Neural cell (in vitro differentiated cells): ENCODE measurements at regions not wholly inside any gene's neighbourhood (a gene's known extent, or its start where the extent isn't known, plus 50 kb on each side); places are given as distances from the start of the nearest gene placed in this dataset.

Experiments
- H2AFZ ChIP-seq: fragments of 200-600, 300-800 bp; sonication (generic), shearing (Covaris generic); 2 replicates; pipeline ENCODE4 v1.6.0; 2014; ENCODE audit warnings: low read depth, mild to moderate bottlenecking, antibody characterized with exemption, low read length, moderate library complexity
- H3F3A ChIP-seq: fragments of 200-600 bp; shearing (Covaris generic); 2 replicates; pipeline ENCODE4 v1.6.1; 2016; ENCODE audit warnings: mild to moderate bottlenecking, moderate library complexity, mixed read lengths, antibody characterized with exemption, low read length; ENCODE audit not compliant: insufficient read depth, poor library complexity, severe bottlenecking
- H3K27ac ChIP-seq: fragments of 200-600, 300-800 bp; sonication (generic), shearing (Covaris generic); 2 replicates; pipeline ENCODE4 v1.5.1; 2014; ENCODE audit warnings: mild to moderate bottlenecking, low read length, moderate library complexity
- H3K27me3 ChIP-seq: fragments of 300-800, 200-600 bp; sonication (generic), shearing (Covaris generic); 2 replicates; pipeline ENCODE4 v1.6.0; 2014; ENCODE audit warnings: mild to moderate bottlenecking, low read depth, low read length, moderate library complexity; ENCODE audit not compliant: insufficient read depth
- H3K36me3 ChIP-seq: fragments of 300-800, 200-600 bp; sonication (generic), shearing (Covaris generic); 2 replicates; pipeline ENCODE4 v1.5.1; 2014; ENCODE audit warnings: mild to moderate bottlenecking, antibody characterized with exemption, low read length, moderate library complexity; ENCODE audit not compliant: insufficient read depth
- H3K4me2 ChIP-seq: fragments of 300-800, 200-600 bp; sonication (generic), shearing (Covaris generic); 2 replicates; pipeline ENCODE4 v1.6.0; 2014; ENCODE audit warnings: mild to moderate bottlenecking, low read length
- H3K4me3 ChIP-seq: fragments of 300-800, 200-600 bp; sonication (generic), shearing (Covaris generic); 2 replicates; pipeline ENCODE4 v1.5.1; 2014; ENCODE audit warnings: mild to moderate bottlenecking, low read length, moderate library complexity
- H3K79me2 ChIP-seq: fragments of 200-600 bp; shearing (Covaris generic); replicated peaks from 2 replicates; pipeline ENCODE4 v1.6.0; 2014; ENCODE audit warnings: mild to moderate bottlenecking, low read length, moderate library complexity; ENCODE audit not compliant: insufficient read depth
- H3K9ac ChIP-seq: fragments of 300-800, 200-600 bp; sonication (generic), shearing (Covaris generic); 2 replicates; pipeline ENCODE4 v1.6.1; 2016; ENCODE audit warnings: mild to moderate bottlenecking, low read length, mixed read lengths
- H3K9me2 ChIP-seq: fragments of 200-600 bp; shearing (Covaris generic); 2 replicates; pipeline ENCODE4 v1.6.1; 2016; ENCODE audit warnings: mild to moderate bottlenecking, low read length, mixed read lengths; ENCODE audit not compliant: insufficient read depth
- H3K9me3 ChIP-seq: fragments of 200-600, 300-800 bp; sonication (generic), shearing (Covaris generic); 2 replicates; pipeline ENCODE4 v1.6.1; 2016; ENCODE audit warnings: mild to moderate bottlenecking, mixed run types, low read length, moderate library complexity, mixed read lengths
- H4K20me1 ChIP-seq: fragments of 200-600 bp; shearing (Covaris generic); 2 replicates; pipeline ENCODE4 v1.6.1; 2016; ENCODE audit warnings: mild to moderate bottlenecking, mixed run types; ENCODE audit not compliant: insufficient read depth
- CTCF ChIP-seq: fragments of 450-650 bp; IDR thresholded peaks from 2 replicates; pipeline ENCODE4 v1.5.1; 2014; ENCODE audit warnings: antibody characterized with exemption, mild to moderate bottlenecking, moderate library complexity; ENCODE audit not compliant: poor library complexity, severe bottlenecking
- EP300 ChIP-seq: fragments of 450-650 bp; conservative IDR thresholded peaks from 2 replicates; pipeline ENCODE4 v1.6.1; 2014; ENCODE audit warnings: antibody characterized with exemption, mild to moderate bottlenecking, moderate library complexity; ENCODE audit not compliant: poor library complexity, severe bottlenecking
- EZH2 ChIP-seq: fragments of 200-600, 300-800 bp; shearing (Covaris generic), sonication (generic); IDR thresholded peaks from 2 replicates; pipeline ENCODE4 v1.6.1; 2014; ENCODE audit warnings: antibody characterized with exemption, low read length, borderline replicate concordance, mild to moderate bottlenecking; ENCODE audit not compliant: insufficient read depth, poor library complexity, severe bottlenecking
- MXI1 ChIP-seq: fragments of 450-650 bp; conservative IDR thresholded peaks from 2 replicates; pipeline ENCODE4 v1.6.1; 2014; ENCODE audit warnings: antibody characterized with exemption, mild to moderate bottlenecking; ENCODE audit not compliant: poor library complexity, severe bottlenecking
- POLR2AphosphoS5 ChIP-seq: IDR thresholded peaks from 2 replicates; pipeline ENCODE4 v1.6.1; 2012
- RAD21 ChIP-seq: fragments of 450-650 bp; conservative IDR thresholded peaks from 2 replicates; pipeline ENCODE4 v1.6.1; 2014; ENCODE audit warnings: antibody characterized with exemption, mild to moderate bottlenecking, moderate library complexity
- REST ChIP-seq: IDR thresholded peaks from 2 replicates; pipeline ENCODE4 v1.6.1; 2012; ENCODE audit warnings: borderline replicate concordance
- SMC3 ChIP-seq: fragments of 450-650 bp; conservative IDR thresholded peaks from 2 replicates; pipeline ENCODE4 v1.6.1; 2014; ENCODE audit warnings: antibody characterized with exemption, mild to moderate bottlenecking, moderate library complexity; ENCODE audit not compliant: poor library complexity
- TAF1 ChIP-seq: IDR thresholded peaks from 2 replicates; pipeline ENCODE4 v1.6.1; 2012; ENCODE audit warnings: low read depth

DNA sequence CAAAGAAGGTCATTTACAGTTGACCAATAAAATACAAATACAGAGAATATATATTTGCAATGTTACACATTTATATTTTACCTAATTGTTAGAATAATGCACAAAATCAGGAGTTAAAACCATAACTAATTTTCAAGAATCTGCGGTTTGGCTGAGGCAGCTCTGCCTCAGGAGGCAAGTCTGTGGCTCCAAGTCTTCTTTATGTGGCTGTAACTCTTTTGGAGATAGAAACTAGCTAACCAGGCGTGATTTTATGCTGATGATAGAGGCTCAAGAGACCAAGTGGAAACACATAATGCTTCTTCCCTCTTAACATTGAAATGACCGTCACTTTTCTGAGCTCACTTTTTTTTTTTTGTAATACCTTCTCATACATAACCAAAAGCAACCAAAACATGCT, 744.7 kb upstream of the CXADR start:
- Histone ChIP-seq H4K20me1 (no peaks in the 10 kb centered on the region), H3F3A (no peaks in the 10 kb centered on the region), H3K27me3 (no peaks in the 10 kb centered on the region), H3K79me2 (no peaks in the 10 kb centered on the region), H3K9ac (no peak overlapping the region), H3K27ac (no peak overlapping the region), H3K4me2 (no peak overlapping the region), H3K9me3 (no peaks in the 10 kb centered on the region), H3K4me3 (no peak overlapping the region), H2AFZ (no peak overlapping the region), H3K9me2 (no peaks in the 10 kb centered on the region), H3K36me3 (no peaks in the 10 kb centered on the region)
- no peak for TF ChIP-seq RAD21
- TF ChIP-seq SMC3: no peak
- no peak for TF ChIP-seq REST
- no peak for TF ChIP-seq EZH2
- no peak for TF ChIP-seq EP300
- TF ChIP-seq POLR2AphosphoS5: no peak
- no peak for TF ChIP-seq TAF1
- no peak for TF ChIP-seq CTCF

GRCh38 chr21:16770266-16770665, 742.6 kb upstream of the CXADR start:
- H3K27me3 ChIP-seq: no peaks in the 10 kb centered on the region
- no peaks in the 10 kb centered on the region for H3F3A ChIP-seq
- H3K9ac ChIP-seq: no peak overlapping the region
- H4K20me1 ChIP-seq: no peaks in the 10 kb centered on the region
- no peak overlapping the region for H3K27ac ChIP-seq
- H3K4me2 ChIP-seq: no peak overlapping the region
- no peaks in the 10 kb centered on the region for H3K36me3 ChIP-seq
- no peaks in the 10 kb centered on the region for H3K9me2 ChIP-seq
- no peaks in the 10 kb centered on the region for H3K9me3 ChIP-seq
- no peak for TF ChIP-seq RAD21
- no peak for TF ChIP-seq POLR2AphosphoS5
- TF ChIP-seq EP300: no peak
- no peak for TF ChIP-seq CTCF
- TF ChIP-seq SMC3: no peak
- no peak for TF ChIP-seq REST
- no peak for TF ChIP-seq TAF1
- TF ChIP-seq EZH2: no peak
- no peak for TF ChIP-seq MXI1
- H3K4me3 ChIP-seq: no peak overlapping the region
- H3K79me2 ChIP-seq: no peaks in the 10 kb centered on the region
- H2AFZ ChIP-seq: no peak overlapping the region
